Erythroblast (primary cell): ENCODE measurements at regions not wholly inside any gene's neighbourhood (a gene's known extent, or its start where the extent isn't known, plus 50 kb on each side); places are given as distances from the start of the nearest gene placed in this dataset.

Source experiments
- GATA1 ChIP-seq: IDR thresholded peaks from 2 replicates; pipeline ENCODE4 v1.6.1; 2011; ENCODE audit warnings: low read depth, mild to moderate bottlenecking, control low read depth, low read length, moderate library complexity
- POLR2A ChIP-seq: IDR thresholded peaks from 2 replicates; pipeline ENCODE4 v1.6.1; 2011; ENCODE audit warnings: mild to moderate bottlenecking, low read length

GRCh38 chr5:104119529-104119928 is 556.9 kb upstream of the NUDT12 start:
- no peak for TF ChIP-seq POLR2A
- TF ChIP-seq GATA1, result no peak
